ENCODE measurements at regions not wholly inside any gene's neighbourhood (a gene's known extent, or its start where the extent isn't known, plus 50 kb on each side); places are given as distances from the start of the nearest gene placed in this dataset.

GRCh38 chr18:22543769-22544168 is 126.1 kb upstream of the CTAGE1 start:
- DNase-seq = no peak
- no peak for TF ChIP-seq POLR2A (IDR thresholded peaks at IDR 0.05; ENCODE audit: low read length)
- TF ChIP-seq GATA1 (IDR thresholded peaks at IDR 0.05; ENCODE audit: low read depth, low read length) = no peak

GRCh38 chr18:22544626-22545025 is 126.9 kb upstream of the CTAGE1 start:
- DNase-seq = no peak
- TF ChIP-seq GATA1 (IDR thresholded peaks at IDR 0.05; ENCODE audit: low read depth, low read length) (no peak), POLR2A (IDR thresholded peaks at IDR 0.05; ENCODE audit: low read length) (no peak)

- TF ChIP-seq POLR2A (IDR thresholded peaks at IDR 0.05; ENCODE audit: low read length) (no peak), GATA1 (IDR thresholded peaks at IDR 0.05; ENCODE audit: low read depth, low read length) (no peak)
- DNase-seq = no peak
Measured at GRCh38 chr18:22545066-22545760, 127.5 kb upstream of the CTAGE1 start.

- no peak for TF ChIP-seq POLR2A (IDR thresholded peaks at IDR 0.05; ENCODE audit: low read length)
- no peak for TF ChIP-seq GATA1 (IDR thresholded peaks at IDR 0.05; ENCODE audit: low read depth, low read length)
- no peak for DNase-seq
Measured at GRCh38 chr18:22546905-22547570, 129.3 kb upstream of the CTAGE1 start.

- DNase-seq = no peak
Measured at GRCh38 chr18:22547807-22548561, 130.3 kb upstream of the CTAGE1 start.

GRCh38 chr18:22549260-22549937 is 131.7 kb upstream of the CTAGE1 start:
- TF ChIP-seq GATA1 (IDR thresholded peaks at IDR 0.05; ENCODE audit: low read depth, low read length) = no peak
- TF ChIP-seq POLR2A (IDR thresholded peaks at IDR 0.05; ENCODE audit: low read length) = no peak
- DNase-seq = no peak

More at GRCh38 chr18:22547807-22548561, 130.3 kb upstream of the CTAGE1 start:
- TF ChIP-seq GATA1 (IDR thresholded peaks at IDR 0.05; ENCODE audit: low read depth, low read length) (no peak), POLR2A (IDR thresholded peaks at IDR 0.05; ENCODE audit: low read length) (no peak)

GRCh38 chr18:22550366-22550765 is 132.7 kb upstream of the CTAGE1 start:
- no peak for DNase-seq
- no peak for TF ChIP-seq POLR2A (IDR thresholded peaks at IDR 0.05; ENCODE audit: low read length)

GRCh38 chr18:22550861-22551260 is 133.1 kb upstream of the CTAGE1 start:
- no peak for DNase-seq
- TF ChIP-seq GATA1 (IDR thresholded peaks at IDR 0.05; ENCODE audit: low read depth, low read length) = no peak
- no peak for TF ChIP-seq POLR2A (IDR thresholded peaks at IDR 0.05; ENCODE audit: low read length)

- no peak for TF ChIP-seq GATA1 (IDR thresholded peaks at IDR 0.05; ENCODE audit: low read depth, low read length)
- no peak for TF ChIP-seq POLR2A (IDR thresholded peaks at IDR 0.05; ENCODE audit: low read length)
- DNase-seq = no peak
Measured at GRCh38 chr18:22551536-22552151, 133.9 kb upstream of the CTAGE1 start.

- TF ChIP-seq GATA1 (IDR thresholded peaks at IDR 0.05; ENCODE audit: low read depth, low read length) = no peak
- no peak for TF ChIP-seq POLR2A (IDR thresholded peaks at IDR 0.05; ENCODE audit: low read length)
- no peak for DNase-seq
Measured at GRCh38 chr18:22552254-22552653, 134.5 kb upstream of the CTAGE1 start.

- no peak for DNase-seq
Measured at GRCh38 chr18:22552899-22553460, 135.3 kb upstream of the CTAGE1 start.

GRCh38 chr18:22556222-22557167 is 138.8 kb upstream of the CTAGE1 start:
- TF ChIP-seq GATA1 (IDR thresholded peaks at IDR 0.05; ENCODE audit: low read depth, low read length) = no peak
- no peak for TF ChIP-seq POLR2A (IDR thresholded peaks at IDR 0.05; ENCODE audit: low read length)
- no peak for DNase-seq

More at GRCh38 chr18:22552899-22553460, 135.3 kb upstream of the CTAGE1 start:
- no peak for TF ChIP-seq GATA1 (IDR thresholded peaks at IDR 0.05; ENCODE audit: low read depth, low read length)
- no peak for TF ChIP-seq POLR2A (IDR thresholded peaks at IDR 0.05; ENCODE audit: low read length)

All from erythroblast (primary cell).